ENCODE measurements at regions not wholly inside any gene's neighbourhood (a gene's known extent, or its start where the extent isn't known, plus 50 kb on each side); places are given as distances from the start of the nearest gene placed in this dataset.
"Not testable (repeated sequence)": the region's sequence is repeated elsewhere in the genome, so short reads cannot be mapped to it uniquely, and the experiment has no call there.

DNA sequence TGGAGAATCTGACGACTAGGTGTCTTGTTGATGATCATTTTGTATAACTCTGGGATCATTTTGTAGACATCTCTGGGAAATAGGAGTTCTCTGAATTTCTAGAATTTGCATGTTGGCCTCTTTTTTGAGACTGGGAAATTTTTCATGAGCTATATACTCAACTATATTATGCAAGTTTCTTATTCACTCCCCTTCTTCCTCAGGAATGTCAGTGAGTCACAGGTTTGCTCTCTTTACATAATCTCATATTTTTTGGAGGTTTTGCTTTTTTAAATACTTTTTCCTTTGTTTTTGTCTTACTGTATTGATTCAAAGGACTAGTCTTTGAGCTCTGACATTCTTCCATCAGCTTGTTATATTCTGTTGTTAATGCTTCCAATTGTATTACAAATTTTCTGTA is 1324.2 kb downstream of the TECRL start:
- Histone ChIP-seq H3K4me3 (ENCODE audit: low read length) (no peak overlapping the region), H3K27me3 (ENCODE audit: control insufficient read depth in 1 of 2, insufficient read depth in 2 of 2, low read length in 2 of 2) (no peaks in the 10 kb centered on the region), H3K27ac (ENCODE audit: low read depth in 1 of 2, low read length in 2 of 2) (no peak overlapping the region), H3K9me3 (ENCODE audit: control insufficient read depth in 1 of 2, insufficient read depth in 1 of 2, low read length in 2 of 2) (no peaks in the 10 kb centered on the region), H3K4me1 (ENCODE audit: insufficient read depth, low read length) (no peaks in the 10 kb centered on the region), H3K36me3 (ENCODE audit: insufficient read depth, low read length) (no peaks in the 10 kb centered on the region)
- ChIA-PET POLR2A (no interaction called here), CTCF (interaction anchor here (1.0 kb wide), 1 partner anchor 14 kb away, joined by 5 read pairs; no protein-coding TSS in a partner anchor)
- H3K4me3 Mint-ChIP-seq, result no peak overlapping the region
- no peaks in the 10 kb centered on the region for H3K27me3 Mint-ChIP-seq
- TF ChIP-seq, protein P1, sequence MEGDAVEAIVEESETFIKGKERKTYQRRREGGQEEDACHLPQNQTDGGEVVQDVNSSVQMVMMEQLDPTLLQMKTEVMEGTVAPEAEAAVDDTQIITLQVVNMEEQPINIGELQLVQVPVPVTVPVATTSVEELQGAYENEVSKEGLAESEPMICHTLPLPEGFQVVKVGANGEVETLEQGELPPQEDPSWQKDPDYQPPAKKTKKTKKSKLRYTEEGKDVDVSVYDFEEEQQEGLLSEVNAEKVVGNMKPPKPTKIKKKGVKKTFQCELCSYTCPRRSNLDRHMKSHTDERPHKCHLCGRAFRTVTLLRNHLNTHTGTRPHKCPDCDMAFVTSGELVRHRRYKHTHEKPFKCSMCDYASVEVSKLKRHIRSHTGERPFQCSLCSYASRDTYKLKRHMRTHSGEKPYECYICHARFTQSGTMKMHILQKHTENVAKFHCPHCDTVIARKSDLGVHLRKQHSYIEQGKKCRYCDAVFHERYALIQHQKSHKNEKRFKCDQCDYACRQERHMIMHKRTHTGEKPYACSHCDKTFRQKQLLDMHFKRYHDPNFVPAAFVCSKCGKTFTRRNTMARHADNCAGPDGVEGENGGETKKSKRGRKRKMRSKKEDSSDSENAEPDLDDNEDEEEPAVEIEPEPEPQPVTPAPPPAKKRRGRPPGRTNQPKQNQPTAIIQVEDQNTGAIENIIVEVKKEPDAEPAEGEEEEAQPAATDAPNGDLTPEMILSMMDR (IDR thresholded peaks at IDR 0.05), result no peak
- no peaks in the 10 kb centered on the region for H3K36me3 Mint-ChIP-seq (ENCODE audit: low read depth)
- H3K9me3 Mint-ChIP-seq, result peaks cover 11% of the 10 kb centered on the region
- H3K27ac Mint-ChIP-seq, result no peak overlapping the region
- intact Hi-C loops (cut with DNase I, micrococcal nuclease), result no loop called here
- no peaks in the 10 kb centered on the region for H3K4me1 Mint-ChIP-seq (ENCODE audit: low read depth)
- DNase-seq (no peak), ATAC-seq (ENCODE audit: poor library complexity) (no peak)

DNA sequence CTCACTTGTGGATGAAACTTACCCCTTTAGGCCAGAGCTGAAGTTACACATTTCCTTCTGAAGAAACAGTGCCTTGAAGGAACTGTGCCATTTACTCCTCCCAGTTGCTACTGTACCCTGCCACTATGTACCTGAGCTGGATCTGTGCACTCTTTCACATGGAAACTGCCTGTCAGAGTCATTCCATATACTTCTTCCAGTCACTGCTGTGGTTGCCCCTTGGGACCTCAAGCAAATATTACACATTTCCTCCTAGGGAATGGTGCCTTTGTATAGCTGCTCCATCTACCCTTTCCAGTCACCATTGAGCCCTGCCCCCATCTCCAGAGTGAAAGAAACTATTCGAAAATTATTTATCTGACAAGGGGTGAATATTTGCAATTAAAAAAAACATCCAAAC is 1328.3 kb downstream of the TECRL start:
- ChIA-PET CTCF (no interaction called here), POLR2A (no interaction called here)
- H3K27me3 ChIP-seq (ENCODE audit: control insufficient read depth in 1 of 2, insufficient read depth in 2 of 2, low read length in 2 of 2), result no peaks in the 10 kb centered on the region
- Mint-ChIP-seq H3K4me1 (ENCODE audit: low read depth) (no peaks in the 10 kb centered on the region), H3K4me3 (no peak overlapping the region), H3K9me3 (peaks cover 12% of the 10 kb centered on the region), H3K27ac (no peak overlapping the region), H3K36me3 (ENCODE audit: low read depth) (no peaks in the 10 kb centered on the region), H3K27me3 (no peaks in the 10 kb centered on the region)
- peaks cover 7 to 9% of the 10 kb centered on the region in 2 experiments for H3K9me3 ChIP-seq (ENCODE audit: control insufficient read depth in 1 of 2, insufficient read depth in 1 of 2, low read length in 2 of 2)
- no peak overlapping the region for H3K4me3 ChIP-seq (ENCODE audit: low read length)
- H3K27ac ChIP-seq (ENCODE audit: low read depth in 1 of 2, low read length in 2 of 2), result no peak overlapping the region
- DNase-seq (no peak), ATAC-seq (ENCODE audit: poor library complexity) (no peak)
- H3K36me3 ChIP-seq (ENCODE audit: insufficient read depth, low read length), result no peaks in the 10 kb centered on the region
- H3K4me1 ChIP-seq (ENCODE audit: insufficient read depth, low read length), result no peaks in the 10 kb centered on the region
- intact Hi-C loops (cut with DNase I, micrococcal nuclease), result no loop called here
- TF ChIP-seq, protein P1 (IDR thresholded peaks at IDR 0.05), result no peak

DNA sequence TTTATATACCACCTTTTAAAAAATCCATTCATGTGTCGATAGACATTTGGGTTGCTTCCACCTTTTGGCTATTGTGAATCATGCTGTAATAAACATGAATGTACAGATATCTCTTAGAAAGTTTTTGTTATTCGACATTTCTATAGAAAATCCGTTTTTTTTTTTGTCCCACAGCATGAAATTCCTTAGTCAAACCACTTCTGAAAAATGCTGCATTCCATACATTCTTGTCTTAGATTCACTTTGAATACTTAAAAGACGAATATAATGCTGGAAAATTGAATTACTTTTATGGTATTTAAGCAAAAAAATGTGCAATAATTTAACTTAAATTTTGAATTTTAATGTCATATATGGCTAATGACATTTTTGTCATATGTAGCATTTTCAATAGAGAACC is 1345.5 kb downstream of the TECRL start:
- Mint-ChIP-seq H3K27ac (no peak overlapping the region), H3K27me3 (no peaks in the 10 kb centered on the region), H3K4me3 (no peak overlapping the region), H3K4me1 (ENCODE audit: low read depth) (no peaks in the 10 kb centered on the region), H3K36me3 (ENCODE audit: low read depth) (no peaks in the 10 kb centered on the region), H3K9me3 (peaks cover 22% of the 10 kb centered on the region)
- peaks cover 0 to 4% of the 10 kb centered on the region in 2 experiments for H3K9me3 ChIP-seq (ENCODE audit: control insufficient read depth in 1 of 2, insufficient read depth in 1 of 2, low read length in 2 of 2)
- DNase-seq, result no peak
- no peak overlapping the region for H3K4me3 ChIP-seq (ENCODE audit: low read length)
- H3K4me1 ChIP-seq (ENCODE audit: insufficient read depth, low read length), result no peaks in the 10 kb centered on the region
- CTCF ChIA-PET, result no interaction called here
- intact Hi-C loops (cut with DNase I, micrococcal nuclease), result no loop called here
- H3K27me3 ChIP-seq (ENCODE audit: control insufficient read depth in 1 of 2, insufficient read depth in 2 of 2, low read length in 2 of 2), result no peaks in the 10 kb centered on the region
- H3K36me3 ChIP-seq (ENCODE audit: insufficient read depth, low read length), result no peaks in the 10 kb centered on the region
- TF ChIP-seq, protein P1 (IDR thresholded peaks at IDR 0.05), result no peak
- POLR2A ChIA-PET, result no interaction called here
- no peak overlapping the region for H3K27ac ChIP-seq (ENCODE audit: low read depth in 1 of 2, low read length in 2 of 2)
- no peak for ATAC-seq (ENCODE audit: poor library complexity)

DNA sequence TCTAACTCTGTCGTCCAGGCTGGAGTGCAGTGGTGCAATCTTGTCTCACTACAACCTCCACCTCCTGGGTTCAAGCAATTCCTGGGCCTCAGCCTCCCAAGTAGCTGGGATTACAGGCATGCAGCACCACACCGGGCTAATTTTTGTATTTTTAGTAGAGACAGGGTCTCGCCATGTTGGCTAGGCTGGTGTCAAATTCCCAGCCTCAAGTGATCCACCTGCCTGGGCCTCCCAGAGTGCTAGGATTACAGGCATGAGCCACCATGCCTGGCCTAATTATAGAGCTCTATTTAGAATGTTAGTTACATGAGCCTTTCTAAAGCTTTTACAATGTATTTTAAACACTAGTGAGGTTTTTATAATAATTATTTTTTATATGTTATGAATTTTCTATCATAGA is 1346.4 kb downstream of the TECRL start:
- CTCF ChIA-PET; DNase-seq; H3K27ac Mint-ChIP-seq; H3K4me3 ChIP-seq (ENCODE audit: low read length); H3K36me3 ChIP-seq (ENCODE audit: insufficient read depth, low read length); H3K9me3 ChIP-seq (ENCODE audit: control insufficient read depth in 1 of 2, insufficient read depth in 1 of 2, low read length in 2 of 2); H3K4me1 Mint-ChIP-seq (ENCODE audit: low read depth); H3K27ac ChIP-seq (ENCODE audit: low read depth in 1 of 2, low read length in 2 of 2); H3K4me1 ChIP-seq (ENCODE audit: insufficient read depth, low read length); H3K27me3 Mint-ChIP-seq; intact Hi-C loops (cut with DNase I, micrococcal nuclease); ATAC-seq (ENCODE audit: poor library complexity); POLR2A ChIA-PET; H3K4me3 Mint-ChIP-seq; H3K36me3 Mint-ChIP-seq (ENCODE audit: low read depth); H3K27me3 ChIP-seq (ENCODE audit: control insufficient read depth in 1 of 2, insufficient read depth in 2 of 2, low read length in 2 of 2): not testable (repeated sequence)
- peaks cover 22% of the 10 kb centered on the region for H3K9me3 Mint-ChIP-seq

Data from CD4-positive, alpha-beta T cell (primary cell).